ENCODE measurements at regions not wholly inside any gene's neighbourhood (a gene's known extent, or its start where the extent isn't known, plus 50 kb on each side); places are given as distances from the start of the nearest gene placed in this dataset.

GRCh38 chr15:38928431-38928830 is 363.8 kb upstream of the RASGRP1 start:
- peaks cover 6% of the 10 kb centered on the region; the same call in 1 of the 2 replicates for H3K9me3 ChIP-seq (ENCODE audit: control insufficient read depth, insufficient read depth, low read length)
- no peak for TF ChIP-seq CTCF (IDR thresholded peaks at IDR 0.05; ENCODE audit: low read depth, low read length)
- DNase-seq (ENCODE audit: low read depth, low spot score): no peak
- H3K27me3 ChIP-seq (ENCODE audit: control insufficient read depth, insufficient read depth, low read length): no peaks in the 10 kb centered on the region
- ChIA-PET CTCF (no interaction called here), POLR2A (no interaction called here)
- H3K4me3 ChIP-seq (ENCODE audit: low read depth, low read length): no peak overlapping the region
- no peak overlapping the region for H3K27ac ChIP-seq (ENCODE audit: low read depth, low read length)

- TF ChIP-seq CTCF (IDR thresholded peaks at IDR 0.05; ENCODE audit: low read depth, low read length): no peak
- ChIA-PET POLR2A (no interaction called here), CTCF (no interaction called here)
- DNase-seq (ENCODE audit: low read depth, low spot score): peak; percentile 21
- Histone ChIP-seq H3K27me3 (ENCODE audit: control insufficient read depth, insufficient read depth, low read length) (no peaks in the 10 kb centered on the region), H3K9me3 (ENCODE audit: control insufficient read depth, insufficient read depth, low read length) (peaks cover 6% of the 10 kb centered on the region; the same call in 1 of the 2 replicates), H3K4me3 (ENCODE audit: low read depth, low read length) (no peak overlapping the region), H3K27ac (ENCODE audit: low read depth, low read length) (no peak overlapping the region)
Measured at GRCh38 chr15:38930851-38931572, 366.4 kb upstream of the RASGRP1 start.

- H3K27ac ChIP-seq (ENCODE audit: low read depth, low read length): no peak overlapping the region
- ChIA-PET POLR2A (no interaction called here), CTCF (no interaction called here)
- H3K4me3 ChIP-seq (ENCODE audit: low read depth, low read length): no peak overlapping the region
- DNase-seq (ENCODE audit: low read depth, low spot score): no peak
- no peak for TF ChIP-seq CTCF (IDR thresholded peaks at IDR 0.05; ENCODE audit: low read depth, low read length)
- no peaks in the 10 kb centered on the region for H3K27me3 ChIP-seq (ENCODE audit: control insufficient read depth, insufficient read depth, low read length)
- no peaks in the 10 kb centered on the region for H3K9me3 ChIP-seq (ENCODE audit: control insufficient read depth, insufficient read depth, low read length)
Measured at GRCh38 chr15:38941399-38941953, 376.9 kb upstream of the RASGRP1 start.

- DNase-seq (ENCODE audit: low read depth, low spot score): no peak
- TF ChIP-seq CTCF (IDR thresholded peaks at IDR 0.05; ENCODE audit: low read depth, low read length): no peak
- ChIA-PET CTCF (interaction anchor here (0.9 kb wide), 1 partner anchor 176 kb away, joined by 3 read pairs; no protein-coding TSS in a partner anchor), POLR2A (no interaction called here)
- Histone ChIP-seq H3K9me3 (ENCODE audit: control insufficient read depth, insufficient read depth, low read length) (no peaks in the 10 kb centered on the region), H3K4me3 (ENCODE audit: low read depth, low read length) (no peak overlapping the region), H3K27me3 (ENCODE audit: control insufficient read depth, insufficient read depth, low read length) (no peaks in the 10 kb centered on the region), H3K27ac (ENCODE audit: low read depth, low read length) (no peak overlapping the region)
Measured at GRCh38 chr15:38944536-38944935, 379.9 kb upstream of the RASGRP1 start.

GRCh38 chr15:38945551-38946298 is 381.1 kb upstream of the RASGRP1 start:
- ChIA-PET CTCF (interaction anchor here (0.9 kb wide), 1 partner anchor 177 kb away, joined by 3 read pairs; no protein-coding TSS in a partner anchor), POLR2A (no interaction called here)
- Histone ChIP-seq H3K9me3 (ENCODE audit: control insufficient read depth, insufficient read depth, low read length) (no peaks in the 10 kb centered on the region), H3K27me3 (ENCODE audit: control insufficient read depth, insufficient read depth, low read length) (no peaks in the 10 kb centered on the region), H3K4me3 (ENCODE audit: low read depth, low read length) (no peak overlapping the region), H3K27ac (ENCODE audit: low read depth, low read length) (no peak overlapping the region)
- TF ChIP-seq CTCF (IDR thresholded peaks at IDR 0.05; ENCODE audit: low read depth, low read length): no peak
- no peak for DNase-seq (ENCODE audit: low read depth, low spot score)
